KMS-11 (cell line): ENCODE measurements at regions not wholly inside any gene's neighbourhood (a gene's known extent, or its start where the extent isn't known, plus 50 kb on each side); places are given as distances from the start of the nearest gene placed in this dataset.

Experiments
- H2AFZ ChIP-seq: fragments of 200-600 bp; sonication (generic); 2 replicates; pipeline ENCODE4 v1.6.1; 2016; ENCODE audit warnings: antibody characterized with exemption, mixed run types, low read depth
- H3K27ac ChIP-seq: fragments of 200-600 bp; sonication (generic); 2 replicates; pipeline ENCODE4 v1.6.1; 2016; ENCODE audit warnings: mild to moderate bottlenecking, mixed run types
- H3K27me3 ChIP-seq: fragments of 200-600 bp; sonication (generic); 2 replicates; pipeline ENCODE4 v1.6.1; 2017; ENCODE audit warnings: mild to moderate bottlenecking, low read depth, mixed run types, moderate library complexity; ENCODE audit not compliant: insufficient read depth
- H3K36me3 ChIP-seq: fragments of 200-600 bp; sonication (generic); 2 replicates; pipeline ENCODE4 v1.6.1; 2017; ENCODE audit warnings: mild to moderate bottlenecking, mixed run types; ENCODE audit not compliant: insufficient read depth
- H3K4me1 ChIP-seq: fragments of 200-600 bp; sonication (generic); 2 replicates; pipeline ENCODE4 v1.6.1; 2016; ENCODE audit warnings: mild to moderate bottlenecking, low read depth, mixed run types; ENCODE audit not compliant: poor library complexity, severe bottlenecking
- H3K4me2 ChIP-seq: fragments of 200-600 bp; sonication (generic); 2 replicates; pipeline ENCODE4 v1.7.0; 2016; ENCODE audit warnings: mild to moderate bottlenecking, mixed run types
- H3K4me3 ChIP-seq: fragments of 200-600 bp; sonication (generic); IDR thresholded peaks from 2 replicates; pipeline ENCODE4 v1.6.1; 2017; ENCODE audit warnings: low read depth, low read length, mixed read lengths; ENCODE audit not compliant: insufficient read depth
- H3K79me2 ChIP-seq: fragments of 200-600 bp; sonication (generic); 2 replicates; pipeline ENCODE4 v1.6.1; 2016; ENCODE audit warnings: low read depth, mixed run types; ENCODE audit not compliant: insufficient read depth
- H3K9ac ChIP-seq: fragments of 200-600 bp; sonication (generic); 2 replicates; pipeline ENCODE4 v1.6.1; 2016; ENCODE audit warnings: mild to moderate bottlenecking, mixed run types
- H4K20me1 ChIP-seq: fragments of 200-600 bp; sonication (generic); 2 replicates; pipeline ENCODE4 v1.6.1; 2016; ENCODE audit warnings: mild to moderate bottlenecking, mixed run types; ENCODE audit not compliant: insufficient read depth
- CTCF ChIP-seq: fragments of 200-600 bp; sonication (generic); conservative IDR thresholded peaks from 2 replicates; pipeline ENCODE4 v1.6.1; 2017; ENCODE audit warnings: low read depth, mild to moderate bottlenecking, antibody characterized with exemption, low read length, moderate library complexity, mixed read lengths

- Histone ChIP-seq H2AFZ (no peak overlapping the region), H3K36me3 (no peaks in the 10 kb centered on the region), H3K4me3 (no peak overlapping the region), H3K9ac (no peak overlapping the region), H3K79me2 (no peaks in the 10 kb centered on the region), H3K4me2 (no peak overlapping the region), H4K20me1 (no peaks in the 10 kb centered on the region), H3K27ac (no peak overlapping the region), H3K4me1 (peaks cover 37% of the 10 kb centered on the region), H3K27me3 (no peaks in the 10 kb centered on the region)
- TF ChIP-seq CTCF = no peak
These were observed 334.1 kb upstream of the FAM98A start for GRCh38 chr2:33933203-33933602.

GRCh38 chr2:33931164-33931563 is 332.1 kb upstream of the FAM98A start:
- H3K79me2 ChIP-seq = no peaks in the 10 kb centered on the region
- H2AFZ ChIP-seq = no peak overlapping the region
- no peak overlapping the region for H3K9ac ChIP-seq
- no peaks in the 10 kb centered on the region for H3K36me3 ChIP-seq
- H3K4me1 ChIP-seq = peaks cover 37% of the 10 kb centered on the region
- H3K27ac ChIP-seq = no peak overlapping the region
- TF ChIP-seq CTCF = no peak
- no peaks in the 10 kb centered on the region for H4K20me1 ChIP-seq
- H3K4me3 ChIP-seq = no peak overlapping the region
- no peaks in the 10 kb centered on the region for H3K27me3 ChIP-seq
- H3K4me2 ChIP-seq = no peak overlapping the region

- Histone ChIP-seq H4K20me1 (no peaks in the 10 kb centered on the region), H3K27ac (no peak overlapping the region), H2AFZ (no peak overlapping the region), H3K9ac (no peak overlapping the region), H3K27me3 (no peaks in the 10 kb centered on the region), H3K4me3 (peak overlapping the region; percentile 72), H3K4me1 (peaks cover 34% of the 10 kb centered on the region), H3K79me2 (no peaks in the 10 kb centered on the region), H3K4me2 (peak overlapping the region; percentile 33), H3K36me3 (no peaks in the 10 kb centered on the region)
- TF ChIP-seq CTCF = no peak
These were observed 330.4 kb upstream of the FAM98A start for GRCh38 chr2:33929467-33929866.

DNA sequence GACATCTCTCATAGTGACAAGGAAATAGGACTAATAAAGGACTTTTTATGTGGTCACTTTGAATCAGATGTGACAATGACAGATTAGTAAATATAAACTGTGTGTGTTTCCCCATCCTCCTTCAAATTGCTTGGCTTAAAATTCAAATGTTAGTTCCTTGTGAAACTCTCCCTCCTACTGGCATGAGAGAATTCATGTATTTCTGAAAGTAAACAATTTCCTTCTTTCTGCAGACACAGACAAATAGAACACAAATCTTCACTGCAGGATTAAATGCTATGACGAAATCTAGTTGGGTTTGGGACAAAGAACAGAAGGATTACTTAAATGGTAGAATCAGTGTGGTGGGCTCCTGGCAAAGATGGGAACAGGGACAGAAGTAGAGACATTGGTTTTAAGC is 328.7 kb upstream of the FAM98A start:
- no peak overlapping the region for H3K9ac ChIP-seq
- TF ChIP-seq CTCF = no peak
- no peaks in the 10 kb centered on the region for H3K79me2 ChIP-seq
- H3K27ac ChIP-seq = no peak overlapping the region
- no peak overlapping the region for H3K4me3 ChIP-seq
- H3K36me3 ChIP-seq = no peaks in the 10 kb centered on the region
- peaks cover 31% of the 10 kb centered on the region for H3K4me1 ChIP-seq
- no peaks in the 10 kb centered on the region for H3K27me3 ChIP-seq
- no peak overlapping the region for H3K4me2 ChIP-seq
- H2AFZ ChIP-seq = no peak overlapping the region
- no peaks in the 10 kb centered on the region for H4K20me1 ChIP-seq
